T-helper 2 cell (primary cell): ENCODE measurements at regions not wholly inside any gene's neighbourhood (a gene's known extent, or its start where the extent isn't known, plus 50 kb on each side); places are given as distances from the start of the nearest gene placed in this dataset.
"Not testable (repeated sequence)": the region's sequence is repeated elsewhere in the genome, so short reads cannot be mapped to it uniquely, and the experiment has no call there.

Experiments
- DNase-seq, 5 experiments: peaks; one replicate each; pipeline versions ENCODE4 v3.0.0 to v3.0.0-alpha.2; 2012 to 2022

DNA sequence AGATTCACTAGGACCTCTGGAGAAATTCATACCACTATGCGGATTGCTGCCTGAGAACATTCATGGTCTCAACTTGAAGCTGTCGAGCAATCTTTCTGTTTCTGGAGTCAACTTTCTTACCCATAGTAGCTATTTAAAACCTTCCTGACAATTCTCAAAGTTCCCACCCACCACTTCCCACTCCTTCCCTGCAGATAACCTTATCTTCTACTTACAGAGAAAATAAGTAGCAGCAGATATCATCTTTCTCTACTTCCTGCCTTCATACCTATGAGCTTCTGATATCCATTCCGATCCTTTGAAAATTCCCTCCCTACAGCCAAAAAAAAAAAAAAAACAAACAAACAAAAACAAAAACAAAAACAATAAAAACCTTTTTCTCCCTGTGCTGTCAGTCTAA is 81.2 kb upstream of the CYRIA start:
- DNase-seq = no peak

DNA sequence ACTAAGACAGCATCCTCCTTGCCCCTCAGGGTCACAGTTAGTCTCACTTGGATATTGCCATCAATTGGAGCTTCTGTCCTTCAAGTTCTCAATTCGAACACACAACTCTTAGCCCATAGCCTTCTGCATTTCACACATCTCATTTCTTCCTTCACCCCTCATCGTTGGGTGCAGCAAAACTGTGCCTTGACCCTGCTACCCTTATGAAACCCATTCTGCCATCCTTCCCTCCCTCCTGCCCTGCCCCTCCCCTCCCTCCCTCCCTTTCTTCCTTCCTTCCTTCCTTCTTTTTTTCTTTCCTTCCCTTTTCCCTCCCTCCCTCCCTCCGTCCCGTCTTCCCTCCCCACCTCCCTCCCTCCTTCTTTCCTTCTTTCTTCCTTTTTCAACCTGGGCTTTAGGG is 80.7 kb upstream of the CYRIA start:
- no peak for DNase-seq

DNA sequence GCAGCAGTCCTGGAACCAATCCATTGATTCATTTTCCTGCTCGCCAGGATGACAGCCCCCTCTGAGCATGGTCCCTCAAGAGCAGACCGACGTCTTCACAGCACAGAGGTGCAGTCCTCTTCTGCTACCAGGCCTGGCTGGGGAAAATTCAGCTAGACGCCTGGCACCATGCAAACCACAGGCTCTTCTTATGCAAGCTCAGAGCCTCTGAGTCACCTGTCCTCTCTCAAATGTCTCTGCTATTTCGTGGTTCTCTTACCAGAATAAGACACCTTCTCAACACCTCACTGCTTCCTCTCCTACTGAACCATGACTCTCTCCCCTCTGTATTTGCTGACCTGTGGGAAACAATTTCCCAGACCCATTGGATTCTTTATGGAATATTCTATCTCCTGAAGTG is 79.8 kb upstream of the CYRIA start:
- no peak for DNase-seq

DNA sequence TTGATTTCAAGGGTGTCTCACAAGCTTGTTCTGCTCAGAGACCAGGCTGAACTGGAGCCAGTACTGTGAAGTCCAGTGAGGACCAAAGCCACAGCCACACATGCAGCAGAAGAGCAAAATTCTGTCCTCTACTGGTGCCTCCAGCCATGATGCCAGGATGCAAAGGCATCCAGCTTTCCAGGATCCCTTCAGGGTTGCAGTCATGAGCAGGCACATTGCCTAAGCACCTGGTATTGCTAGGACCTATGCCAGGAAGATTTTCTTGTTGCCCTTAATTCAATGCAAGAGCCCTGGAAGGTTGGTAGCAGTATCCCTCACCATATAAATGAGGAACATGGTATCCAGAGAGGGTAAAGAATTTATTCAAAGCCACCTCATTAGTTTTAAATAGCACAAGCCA is 78.9 kb upstream of the CYRIA start:
- DNase-seq = no peak

DNA sequence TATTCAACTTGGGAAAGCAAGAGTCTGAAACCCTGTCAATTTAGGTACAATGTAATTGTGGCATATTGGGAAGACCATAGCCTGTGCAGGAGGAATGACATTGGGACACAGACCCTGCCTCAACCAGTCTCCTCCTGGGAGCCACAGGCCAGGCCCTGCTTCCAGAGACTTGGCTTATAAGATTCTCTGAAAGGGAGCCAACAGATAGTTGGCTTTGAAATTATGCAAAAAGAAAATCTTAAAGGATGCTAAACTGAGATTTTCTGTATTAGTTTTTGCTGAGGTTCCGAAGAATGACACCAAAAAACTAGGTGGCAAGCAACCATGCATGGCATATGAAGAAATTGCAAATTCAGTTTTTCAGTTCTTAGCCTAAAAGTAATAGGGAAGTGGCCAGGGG is 76.4 kb upstream of the CYRIA start:
- DNase-seq = no peak

DNA sequence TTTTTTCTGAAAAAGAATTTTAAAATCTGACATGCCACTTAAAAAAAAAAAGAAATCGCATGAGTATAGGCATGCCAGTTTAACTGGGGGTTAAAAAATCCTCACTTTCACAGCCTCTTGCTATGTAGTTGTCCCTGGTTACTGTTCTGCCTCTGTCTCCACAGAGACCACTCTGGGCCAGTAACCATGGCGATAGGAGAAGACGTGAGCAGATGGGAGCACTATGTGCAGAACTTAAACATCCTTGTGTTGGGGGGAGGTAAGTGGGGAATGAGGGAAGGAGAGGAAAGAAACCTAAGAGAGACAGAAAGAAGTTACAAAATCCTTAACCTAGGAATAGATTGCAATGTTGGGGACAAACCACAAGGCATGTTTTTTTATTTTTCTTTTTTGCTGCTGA is 75.9 kb upstream of the CYRIA start:
- DNase-seq = no peak

DNA sequence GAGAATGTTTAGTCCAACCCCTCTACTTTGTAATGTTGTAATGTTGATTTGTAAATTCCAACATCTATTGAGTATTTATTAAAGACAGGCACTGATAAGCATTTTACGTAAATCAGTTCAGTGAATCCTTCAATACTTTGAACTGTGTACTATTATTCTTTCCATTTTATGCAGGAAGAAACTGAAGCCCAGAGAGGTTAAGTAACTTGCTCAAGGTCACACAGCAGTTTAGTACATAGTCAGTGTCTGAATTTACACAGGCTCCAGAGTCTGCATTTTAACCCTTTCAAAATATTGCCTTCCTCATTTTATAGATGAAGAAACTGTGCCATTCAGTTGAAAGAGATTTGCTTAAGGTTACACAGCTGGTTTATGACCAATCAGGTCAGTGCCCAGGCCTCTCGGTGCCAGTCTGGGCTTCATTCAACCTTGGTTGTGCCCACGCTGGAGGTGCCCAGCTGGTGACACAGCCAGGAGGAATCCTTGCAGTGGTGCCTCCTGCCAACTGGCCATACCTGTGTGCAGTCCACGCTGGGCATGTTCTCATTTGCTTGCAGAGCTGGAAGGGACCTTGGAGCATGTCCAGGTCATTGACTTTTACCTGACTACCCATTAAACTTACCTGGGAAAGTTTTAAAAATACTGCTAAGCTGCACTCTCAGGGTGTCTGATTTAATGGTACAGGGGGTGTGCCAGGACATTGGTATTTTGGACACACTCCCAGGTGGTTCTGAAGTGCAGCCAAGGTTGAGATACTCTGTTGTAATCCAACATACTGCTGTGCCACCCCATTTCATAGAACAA is 74.3 kb upstream of the CYRIA start:
- DNase-seq = no peak

DNA sequence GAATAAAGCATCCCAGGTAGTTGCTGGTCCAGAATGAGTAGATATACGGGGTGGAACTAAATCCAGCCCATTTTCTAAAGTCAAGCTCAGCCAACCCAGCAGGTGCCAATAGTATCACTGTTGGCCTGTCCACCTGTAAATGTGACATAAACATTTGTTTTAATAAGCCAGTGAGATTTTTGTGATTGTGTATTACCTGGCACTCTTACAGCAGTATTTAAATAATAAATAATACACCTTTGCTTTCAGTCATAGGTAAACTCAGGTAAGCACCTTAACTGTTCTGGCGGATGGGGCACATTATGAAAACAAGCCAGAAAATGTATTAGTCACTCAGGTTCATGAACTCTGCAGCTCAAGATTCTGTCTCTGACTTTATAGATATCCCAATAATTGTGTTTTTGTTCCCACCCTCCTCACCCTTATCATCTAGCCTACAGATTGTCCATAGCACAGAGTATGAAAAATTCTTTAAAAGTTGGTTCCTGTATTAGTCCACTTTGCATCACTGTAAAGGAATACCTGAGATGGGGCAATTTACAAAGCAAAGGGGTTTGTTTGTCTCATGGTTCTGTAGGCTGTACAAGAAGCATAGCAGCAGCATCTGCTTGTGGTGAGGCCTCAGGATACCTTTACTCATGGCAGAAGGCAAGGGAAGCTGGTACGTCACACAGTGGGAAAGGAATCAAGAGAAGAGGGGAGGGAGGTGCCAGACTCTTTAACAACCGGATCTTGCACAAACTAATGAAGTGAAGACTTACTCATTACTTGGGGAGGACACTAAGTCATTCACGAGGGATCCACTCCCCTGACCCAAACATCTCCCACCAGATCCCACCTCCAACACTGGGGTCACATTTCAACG is 73.0 kb upstream of the CYRIA start:
- DNase-seq = no peak

DNA sequence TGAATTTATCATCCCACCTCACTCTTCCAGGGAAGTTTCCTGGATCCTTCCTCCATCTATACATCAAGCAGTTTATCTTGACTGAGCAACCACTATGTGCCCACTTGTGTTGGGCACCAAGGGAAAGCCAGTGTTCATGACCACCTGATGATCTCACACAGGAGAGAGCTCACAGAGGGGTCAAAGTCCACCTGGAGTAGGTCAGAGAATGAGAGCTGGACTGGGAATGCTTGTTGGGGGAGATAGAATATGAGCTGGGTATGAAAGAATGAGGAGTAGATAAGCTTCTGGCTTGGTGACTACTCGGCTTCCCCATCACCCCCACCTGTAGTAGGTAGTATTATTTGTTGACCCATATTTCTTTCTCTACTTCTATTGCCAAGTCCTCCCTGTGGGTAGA is 72.2 kb upstream of the CYRIA start:
- no peak for DNase-seq

DNA sequence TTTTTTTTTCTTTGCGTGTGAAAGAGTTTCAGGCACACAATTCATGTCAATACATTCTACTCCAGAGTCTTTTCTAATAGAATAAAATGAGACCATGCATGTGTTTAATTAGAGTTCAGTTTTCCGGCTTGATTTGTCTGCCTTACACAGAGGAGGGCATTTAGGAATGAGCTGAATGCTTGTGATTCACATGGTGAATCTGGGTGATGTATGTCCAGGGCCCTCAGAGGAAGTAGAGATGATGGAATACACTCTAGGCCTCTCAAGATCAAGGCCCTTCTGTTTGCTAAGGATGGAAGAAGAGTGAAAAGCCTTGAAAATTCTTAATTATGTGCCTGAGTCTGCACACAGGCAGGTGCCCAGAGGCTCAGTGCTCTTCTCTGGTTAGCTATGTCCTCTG is 71.0 kb upstream of the CYRIA start:
- DNase-seq = no peak

DNA sequence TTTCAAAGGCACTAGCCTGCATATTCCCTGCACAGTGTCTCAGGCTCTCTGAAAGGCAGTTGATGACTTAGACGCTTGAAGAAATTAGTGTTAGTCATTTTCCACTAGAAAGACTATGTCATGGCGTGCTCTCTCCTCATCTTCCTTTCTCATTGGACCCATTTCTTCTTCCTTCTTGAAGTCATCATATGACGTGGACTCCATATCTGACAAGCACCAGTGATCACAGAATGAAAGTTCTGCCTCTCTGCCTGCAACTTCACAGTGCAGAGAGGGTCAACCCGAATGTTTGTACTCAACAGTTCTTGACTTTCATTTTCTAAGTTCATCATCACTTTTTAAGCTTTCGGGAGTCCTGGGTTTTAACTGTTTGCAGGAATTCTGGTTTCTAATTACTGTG is 63.7 kb upstream of the CYRIA start:
- DNase-seq = no peak

DNA sequence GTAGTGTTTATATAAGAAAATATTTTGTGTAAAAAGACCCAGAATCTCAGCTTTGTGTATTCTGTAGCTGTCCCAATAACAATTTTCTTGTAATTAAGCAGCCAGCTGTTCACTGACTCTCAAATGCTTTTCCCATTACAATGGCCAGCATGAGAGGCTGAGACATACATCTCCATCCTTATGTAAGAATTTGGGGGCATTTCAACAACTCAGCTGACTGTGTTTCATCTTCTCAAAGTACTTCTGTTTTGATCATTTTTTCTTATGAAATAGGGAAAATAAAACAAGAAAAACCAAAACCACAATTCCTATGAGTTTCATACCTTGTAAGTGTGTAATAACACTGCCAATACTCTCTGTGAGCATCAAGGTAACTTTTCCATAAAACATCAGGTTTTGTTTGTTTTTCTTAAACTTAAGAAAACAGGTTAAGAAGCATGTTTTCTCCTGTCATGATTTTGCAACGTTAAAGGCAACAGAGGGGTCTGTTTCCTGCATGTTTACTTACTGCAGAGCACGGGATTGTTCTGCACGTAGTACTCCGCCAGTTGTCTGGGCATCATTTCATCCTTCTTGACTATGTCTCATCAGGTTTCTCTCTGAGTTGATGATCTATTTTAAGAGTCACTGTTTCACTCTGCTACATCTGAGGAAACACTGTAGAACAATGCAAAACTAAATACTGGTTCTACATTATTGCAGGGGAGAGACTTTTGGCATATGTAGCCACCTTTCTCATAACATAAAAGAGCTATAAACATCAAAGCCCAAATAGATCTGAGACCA is 62.9 kb upstream of the CYRIA start:
- DNase-seq = no peak

DNA sequence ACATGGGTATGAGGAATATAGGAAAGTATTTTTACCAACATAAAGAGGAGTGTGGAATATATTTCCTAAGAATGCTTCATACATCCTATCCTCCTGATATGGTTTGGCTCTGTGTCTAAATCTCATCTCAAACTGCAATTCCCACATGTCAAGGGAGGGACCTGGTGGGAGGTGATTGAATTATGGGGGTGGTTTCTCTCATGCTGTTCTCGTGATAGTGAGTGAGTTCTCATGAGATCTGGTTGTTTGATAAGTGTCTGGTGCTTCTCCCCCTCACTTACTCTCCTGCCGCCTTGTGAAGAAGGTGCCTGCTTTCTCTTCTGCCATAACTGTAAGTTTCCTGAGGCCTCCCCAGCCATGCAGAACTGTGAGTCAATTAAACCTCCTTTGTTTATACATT is 62.2 kb upstream of the CYRIA start:
- DNase-seq = not testable (repeated sequence)

DNA sequence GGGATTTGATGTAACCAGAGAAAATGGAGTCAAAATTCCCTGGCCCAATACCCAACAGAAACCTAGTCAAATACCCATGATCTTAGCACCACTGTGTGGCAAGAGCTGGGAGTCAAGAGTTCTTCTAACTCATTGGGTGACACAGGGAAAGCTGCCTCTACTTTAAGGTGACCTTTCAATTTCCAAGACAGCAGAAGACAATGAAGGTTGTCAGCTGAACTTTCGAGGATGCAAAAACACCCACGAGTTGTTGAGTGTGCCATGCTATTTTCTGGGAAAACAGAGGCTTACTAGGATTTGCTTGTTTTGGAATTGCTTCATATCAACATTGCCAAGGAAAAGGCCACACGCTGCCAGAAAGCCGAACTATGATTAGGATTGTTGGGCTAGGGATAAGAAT is 61.6 kb upstream of the CYRIA start:
- no peak for DNase-seq

DNA sequence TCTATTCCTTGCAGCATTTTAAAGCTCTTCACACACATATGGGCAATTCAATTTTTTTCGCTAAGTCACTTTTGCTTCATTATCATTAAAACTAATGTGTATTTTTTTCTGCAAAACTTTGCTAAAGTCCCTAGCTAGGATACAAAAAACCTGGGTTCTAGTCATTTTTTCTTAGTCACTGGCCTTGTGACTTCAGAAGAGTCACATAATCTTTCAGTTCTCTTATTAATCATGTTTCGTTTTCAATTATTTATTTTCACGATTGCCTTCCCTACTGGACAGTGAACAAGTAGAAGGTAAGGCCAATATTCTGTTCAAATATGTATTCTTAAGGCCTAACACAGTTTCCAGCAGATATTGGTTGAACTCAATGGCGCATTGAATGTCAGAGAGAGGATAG is 60.9 kb upstream of the CYRIA start:
- no peak for DNase-seq

DNA sequence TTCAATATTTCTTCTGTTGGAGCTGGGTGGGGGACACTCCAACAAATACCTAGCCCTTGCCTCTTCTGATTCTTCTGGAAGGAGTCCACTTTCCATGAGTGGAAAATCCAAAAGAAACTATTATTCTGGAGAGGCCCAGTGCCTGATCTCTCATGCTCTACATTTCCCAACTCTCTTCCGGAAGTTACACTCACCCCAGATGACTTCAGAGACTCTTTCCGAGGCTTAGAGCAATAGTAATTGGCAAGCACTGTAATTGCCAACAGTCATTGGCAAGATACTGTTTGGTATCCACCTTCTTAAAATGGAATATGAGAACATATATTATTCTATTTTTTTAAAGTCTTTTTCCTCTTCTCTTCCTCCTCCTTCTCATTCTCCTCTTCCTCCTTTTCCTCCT is 60.5 kb upstream of the CYRIA start:
- no peak for DNase-seq

DNA sequence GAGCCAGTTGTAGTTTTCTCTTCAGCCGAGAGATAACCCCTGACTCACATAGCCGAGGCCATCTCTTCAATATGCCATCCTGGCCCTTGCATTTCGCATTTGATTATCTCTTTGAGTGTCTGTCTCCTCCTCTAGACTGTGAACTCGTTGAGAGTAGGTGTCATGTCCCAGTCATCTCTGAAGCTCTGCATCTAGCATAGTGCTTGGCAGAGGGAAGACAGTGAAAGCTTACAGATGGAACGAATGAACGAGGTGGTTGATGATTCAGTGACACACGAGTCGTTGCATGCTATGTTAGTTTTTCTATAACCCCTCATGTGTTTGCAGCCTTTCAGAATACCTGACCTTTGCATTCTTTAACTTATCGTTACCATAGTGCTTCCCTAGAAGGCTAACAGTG is 59.9 kb upstream of the CYRIA start:
- no peak for DNase-seq

DNA sequence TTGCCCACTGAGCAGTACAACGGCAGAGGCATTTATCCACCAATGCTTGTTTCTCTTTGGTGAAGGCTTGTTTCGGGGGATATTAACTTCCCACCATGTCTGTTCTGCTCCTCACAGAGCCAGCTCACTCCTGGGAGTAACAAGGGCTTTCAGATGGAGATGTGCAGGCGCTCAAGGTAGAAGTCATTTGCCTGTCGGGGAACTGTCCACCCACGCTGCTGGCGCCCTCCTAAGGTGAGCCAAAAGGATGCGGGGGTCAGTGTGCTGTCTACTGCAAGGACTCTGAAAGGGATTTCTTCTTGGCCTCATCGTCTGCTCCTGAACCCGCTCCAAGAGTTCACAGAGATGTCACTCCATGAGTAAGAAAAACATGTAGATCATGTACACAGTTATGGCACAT is 57.0 kb upstream of the CYRIA start:
- DNase-seq = no peak

DNA sequence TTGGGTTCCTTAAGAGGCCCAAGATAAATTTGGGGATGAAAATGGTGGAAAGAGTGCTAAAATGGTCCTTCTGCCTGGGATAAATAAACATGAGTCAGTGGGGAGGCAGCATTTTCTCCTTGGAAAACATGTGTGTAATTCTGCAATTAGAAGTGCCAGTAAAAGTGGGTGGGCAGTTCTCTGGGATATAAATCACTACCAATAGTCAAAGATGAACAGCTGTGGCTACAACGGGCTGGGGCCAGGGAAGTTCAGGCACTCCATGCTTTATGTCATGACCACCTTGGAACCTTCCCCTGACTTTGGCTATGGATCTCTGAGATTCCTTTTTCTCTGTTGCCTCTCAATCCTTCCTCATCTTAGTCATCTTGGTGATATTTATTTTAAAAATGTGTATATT is 56.5 kb upstream of the CYRIA start:
- DNase-seq = no peak

DNA sequence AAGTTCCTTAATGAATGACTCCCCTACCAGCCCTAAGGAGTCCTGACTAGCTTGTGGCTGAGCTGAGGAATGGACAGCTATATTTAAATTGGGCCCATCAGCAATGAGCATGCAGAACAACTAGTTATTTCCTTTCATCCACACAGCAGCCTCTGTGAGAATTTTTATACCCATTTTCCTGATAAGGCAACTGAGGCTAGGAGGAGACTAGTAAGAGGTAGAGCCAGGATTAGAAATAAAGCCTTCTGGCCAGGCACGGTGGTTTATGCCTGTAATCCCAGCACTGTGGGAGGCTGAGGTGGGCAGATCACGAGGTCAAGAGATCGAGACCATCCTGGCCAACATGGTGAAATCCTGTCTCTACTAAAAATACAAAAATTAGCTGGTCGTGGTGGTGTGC is 55.9 kb upstream of the CYRIA start:
- not testable (repeated sequence) for DNase-seq

DNA sequence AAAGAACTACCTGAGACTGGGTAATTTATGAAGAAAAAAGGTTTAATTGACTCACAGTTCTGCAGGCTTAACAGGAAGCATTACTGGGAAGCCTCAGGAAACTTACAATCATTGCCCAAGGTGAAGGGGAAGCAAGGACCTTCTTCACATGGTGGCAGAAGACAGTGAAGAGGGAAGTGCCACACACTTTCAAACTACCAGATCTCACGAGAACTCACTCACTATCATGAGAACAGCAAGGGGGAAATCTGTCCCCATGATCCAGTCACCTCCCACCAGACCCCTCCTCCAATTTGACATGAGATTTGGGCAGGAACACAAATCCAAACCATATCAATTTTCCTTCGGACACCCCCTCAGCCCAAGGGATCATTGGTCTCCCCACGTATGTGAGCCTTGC is 55.1 kb upstream of the CYRIA start:
- DNase-seq = not testable (repeated sequence)

DNA sequence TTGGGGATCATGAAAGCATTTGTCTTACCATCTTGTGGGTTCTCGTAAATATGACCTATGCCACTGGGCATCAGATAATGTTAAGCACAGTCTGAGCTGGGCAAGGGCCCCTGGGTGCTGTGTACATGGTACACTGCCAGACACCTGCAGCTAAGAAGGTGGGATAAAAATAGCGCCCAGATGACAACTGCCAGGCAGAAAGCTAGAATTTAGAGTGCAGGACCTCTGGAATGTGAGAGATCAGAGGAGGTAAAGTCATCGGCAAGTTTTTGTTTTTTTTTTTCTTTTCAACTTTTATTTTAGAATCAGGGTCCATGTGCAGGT is 53.8 kb upstream of the CYRIA start:
- no peak for DNase-seq

DNA sequence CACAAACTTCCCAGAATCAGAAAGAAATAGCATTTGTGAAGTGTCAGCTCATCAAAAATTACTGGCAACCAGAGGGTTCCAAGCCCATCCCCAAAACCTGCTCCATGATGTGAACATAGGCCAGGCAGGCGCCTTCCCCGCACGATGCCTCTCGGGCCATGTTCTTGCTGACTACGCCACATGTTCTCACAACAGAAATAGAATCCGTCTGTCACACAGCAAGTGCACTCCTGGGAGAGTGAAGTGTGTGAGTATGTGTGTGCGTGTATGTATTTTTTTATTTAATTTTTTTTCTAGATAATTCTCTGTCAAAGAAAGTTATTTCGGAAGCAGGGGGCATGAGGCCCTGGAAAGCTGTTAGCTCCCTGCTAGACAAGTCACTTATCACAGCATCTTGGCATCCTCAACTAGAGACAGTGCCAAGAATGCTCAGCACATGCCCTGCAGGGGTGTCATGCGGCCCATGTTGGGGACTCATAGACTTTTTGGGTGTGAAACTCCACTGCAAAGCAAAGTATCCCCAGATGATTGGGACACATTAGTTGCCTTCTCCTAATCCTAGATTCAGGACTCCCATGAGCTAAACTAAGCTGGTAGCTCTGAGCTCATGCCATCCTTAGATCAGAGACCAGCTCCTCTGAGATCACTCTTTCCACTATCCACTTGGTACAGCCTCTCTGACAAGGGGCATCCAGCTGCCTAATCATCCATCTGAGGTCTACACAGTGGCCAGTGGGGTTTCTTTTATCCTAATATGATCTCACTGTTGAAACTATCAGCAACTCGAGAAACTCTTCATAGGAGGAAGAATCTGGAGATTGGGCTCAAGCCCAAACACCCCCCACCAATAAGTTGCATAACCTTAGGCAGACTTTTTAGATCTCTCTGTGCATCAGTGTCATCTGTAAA is 53.2 kb upstream of the CYRIA start:
- DNase-seq = no peak
